HepG2 (cell line): ENCODE measurements at regions not wholly inside any gene's neighbourhood (a gene's known extent, or its start where the extent isn't known, plus 50 kb on each side); places are given as distances from the start of the nearest gene placed in this dataset.
A peak's percentile ranks its signal among the peaks of the same experiment; 100 is the strongest.

Experiments
- DBP ChIP-seq: sonication (generic); formaldehyde crosslinking; IDR thresholded peaks from 2 replicates; pipeline ENCODE4 v1.4.0; 2020; ENCODE audit warnings: missing genetic modification reagents; ENCODE audit errors: not compliant biosample characterization
- KDM1A ChIP-seq: IDR thresholded peaks from 2 replicates; pipeline ENCODE4 v1.6.1; 2016; ENCODE audit warnings: missing compliant biosample characterization
- NFRKB ChIP-seq: fragments of 450-650 bp; IDR thresholded peaks from 2 replicates; pipeline ENCODE4 v1.6.1; 2017
- ZNF225 ChIP-seq: sonication (generic); formaldehyde crosslinking; IDR thresholded peaks from 2 replicates; pipeline ENCODE4 v1.4.0; 2020; ENCODE audit warnings: mild to moderate bottlenecking, missing genetic modification reagents
- ZNF550 ChIP-seq: sonication (generic); formaldehyde crosslinking; IDR thresholded peaks from 2 replicates; pipeline ENCODE4 v1.4.0; 2020; ENCODE audit warnings: mild to moderate bottlenecking, missing genetic modification reagents, borderline replicate concordance
- ZNF781 ChIP-seq: sonication (generic); formaldehyde crosslinking; IDR thresholded peaks from 2 replicates; pipeline ENCODE4 v1.5.1; 2020; ENCODE audit warnings: borderline replicate concordance, mild to moderate bottlenecking, missing genetic modification reagents; ENCODE audit errors: not compliant biosample characterization
- TF ChIP-seq, protein P1 (sequence below): IDR thresholded peaks from 2 replicates; pipeline ENCODE4 v1.6.1; 2016; ENCODE audit warnings: low read depth, missing genetic modification reagents, missing compliant biosample characterization
- TF ChIP-seq, protein P2 (sequence below): sonication (generic); formaldehyde crosslinking; IDR thresholded peaks from 2 replicates; pipeline ENCODE4 v1.9.0; 2022; ENCODE audit warnings: low read depth, missing genetic modification reagents
- TF ChIP-seq, protein P3 (sequence below): sonication (generic); formaldehyde crosslinking; IDR thresholded peaks from 2 replicates; pipeline ENCODE4 v1.4.0; 2020; ENCODE audit warnings: missing genetic modification reagents
- TF ChIP-seq, protein P4 (sequence below): sonication (generic); formaldehyde crosslinking; IDR thresholded peaks from 2 replicates; pipeline ENCODE4 v1.8.0; 2022; ENCODE audit warnings: missing genetic modification reagents, mild to moderate bottlenecking, inconsistent platforms, borderline replicate concordance
- TF ChIP-seq, protein P5 (sequence below): sonication (generic); formaldehyde crosslinking; IDR thresholded peaks from 2 replicates; pipeline ENCODE4 v1.5.1; 2020; ENCODE audit warnings: mild to moderate bottlenecking, missing genetic modification reagents, borderline replicate concordance

- TF ChIP-seq, protein P1, sequence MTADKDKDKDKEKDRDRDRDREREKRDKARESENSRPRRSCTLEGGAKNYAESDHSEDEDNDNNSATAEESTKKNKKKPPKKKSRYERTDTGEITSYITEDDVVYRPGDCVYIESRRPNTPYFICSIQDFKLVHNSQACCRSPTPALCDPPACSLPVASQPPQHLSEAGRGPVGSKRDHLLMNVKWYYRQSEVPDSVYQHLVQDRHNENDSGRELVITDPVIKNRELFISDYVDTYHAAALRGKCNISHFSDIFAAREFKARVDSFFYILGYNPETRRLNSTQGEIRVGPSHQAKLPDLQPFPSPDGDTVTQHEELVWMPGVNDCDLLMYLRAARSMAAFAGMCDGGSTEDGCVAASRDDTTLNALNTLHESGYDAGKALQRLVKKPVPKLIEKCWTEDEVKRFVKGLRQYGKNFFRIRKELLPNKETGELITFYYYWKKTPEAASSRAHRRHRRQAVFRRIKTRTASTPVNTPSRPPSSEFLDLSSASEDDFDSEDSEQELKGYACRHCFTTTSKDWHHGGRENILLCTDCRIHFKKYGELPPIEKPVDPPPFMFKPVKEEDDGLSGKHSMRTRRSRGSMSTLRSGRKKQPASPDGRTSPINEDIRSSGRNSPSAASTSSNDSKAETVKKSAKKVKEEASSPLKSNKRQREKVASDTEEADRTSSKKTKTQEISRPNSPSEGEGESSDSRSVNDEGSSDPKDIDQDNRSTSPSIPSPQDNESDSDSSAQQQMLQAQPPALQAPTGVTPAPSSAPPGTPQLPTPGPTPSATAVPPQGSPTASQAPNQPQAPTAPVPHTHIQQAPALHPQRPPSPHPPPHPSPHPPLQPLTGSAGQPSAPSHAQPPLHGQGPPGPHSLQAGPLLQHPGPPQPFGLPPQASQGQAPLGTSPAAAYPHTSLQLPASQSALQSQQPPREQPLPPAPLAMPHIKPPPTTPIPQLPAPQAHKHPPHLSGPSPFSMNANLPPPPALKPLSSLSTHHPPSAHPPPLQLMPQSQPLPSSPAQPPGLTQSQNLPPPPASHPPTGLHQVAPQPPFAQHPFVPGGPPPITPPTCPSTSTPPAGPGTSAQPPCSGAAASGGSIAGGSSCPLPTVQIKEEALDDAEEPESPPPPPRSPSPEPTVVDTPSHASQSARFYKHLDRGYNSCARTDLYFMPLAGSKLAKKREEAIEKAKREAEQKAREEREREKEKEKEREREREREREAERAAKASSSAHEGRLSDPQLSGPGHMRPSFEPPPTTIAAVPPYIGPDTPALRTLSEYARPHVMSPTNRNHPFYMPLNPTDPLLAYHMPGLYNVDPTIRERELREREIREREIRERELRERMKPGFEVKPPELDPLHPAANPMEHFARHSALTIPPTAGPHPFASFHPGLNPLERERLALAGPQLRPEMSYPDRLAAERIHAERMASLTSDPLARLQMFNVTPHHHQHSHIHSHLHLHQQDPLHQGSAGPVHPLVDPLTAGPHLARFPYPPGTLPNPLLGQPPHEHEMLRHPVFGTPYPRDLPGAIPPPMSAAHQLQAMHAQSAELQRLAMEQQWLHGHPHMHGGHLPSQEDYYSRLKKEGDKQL (CRISPR knock-in tag) = no peak
- TF ChIP-seq ZNF225 (CRISPR knock-in tag) (no peak), DBP (CRISPR knock-in tag) (no peak), NFRKB (no peak), KDM1A (peak; percentile 100), ZNF781 (no peak), ZNF550 (CRISPR knock-in tag) (no peak)
- TF ChIP-seq, protein P2, sequence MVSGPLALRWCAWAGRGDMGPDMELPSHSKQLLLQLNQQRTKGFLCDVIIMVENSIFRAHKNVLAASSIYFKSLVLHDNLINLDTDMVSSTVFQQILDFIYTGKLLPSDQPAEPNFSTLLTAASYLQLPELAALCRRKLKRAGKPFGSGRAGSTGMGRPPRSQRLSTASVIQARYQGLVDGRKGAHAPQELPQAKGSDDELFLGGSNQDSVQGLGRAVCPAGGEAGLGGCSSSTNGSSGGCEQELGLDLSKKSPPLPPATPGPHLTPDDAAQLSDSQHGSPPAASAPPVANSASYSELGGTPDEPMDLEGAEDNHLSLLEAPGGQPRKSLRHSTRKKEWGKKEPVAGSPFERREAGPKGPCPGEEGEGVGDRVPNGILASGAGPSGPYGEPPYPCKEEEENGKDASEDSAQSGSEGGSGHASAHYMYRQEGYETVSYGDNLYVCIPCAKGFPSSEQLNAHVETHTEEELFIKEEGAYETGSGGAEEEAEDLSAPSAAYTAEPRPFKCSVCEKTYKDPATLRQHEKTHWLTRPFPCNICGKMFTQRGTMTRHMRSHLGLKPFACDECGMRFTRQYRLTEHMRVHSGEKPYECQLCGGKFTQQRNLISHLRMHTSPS (CRISPR knock-in tag) = peak; percentile 89
- TF ChIP-seq, protein P3, sequence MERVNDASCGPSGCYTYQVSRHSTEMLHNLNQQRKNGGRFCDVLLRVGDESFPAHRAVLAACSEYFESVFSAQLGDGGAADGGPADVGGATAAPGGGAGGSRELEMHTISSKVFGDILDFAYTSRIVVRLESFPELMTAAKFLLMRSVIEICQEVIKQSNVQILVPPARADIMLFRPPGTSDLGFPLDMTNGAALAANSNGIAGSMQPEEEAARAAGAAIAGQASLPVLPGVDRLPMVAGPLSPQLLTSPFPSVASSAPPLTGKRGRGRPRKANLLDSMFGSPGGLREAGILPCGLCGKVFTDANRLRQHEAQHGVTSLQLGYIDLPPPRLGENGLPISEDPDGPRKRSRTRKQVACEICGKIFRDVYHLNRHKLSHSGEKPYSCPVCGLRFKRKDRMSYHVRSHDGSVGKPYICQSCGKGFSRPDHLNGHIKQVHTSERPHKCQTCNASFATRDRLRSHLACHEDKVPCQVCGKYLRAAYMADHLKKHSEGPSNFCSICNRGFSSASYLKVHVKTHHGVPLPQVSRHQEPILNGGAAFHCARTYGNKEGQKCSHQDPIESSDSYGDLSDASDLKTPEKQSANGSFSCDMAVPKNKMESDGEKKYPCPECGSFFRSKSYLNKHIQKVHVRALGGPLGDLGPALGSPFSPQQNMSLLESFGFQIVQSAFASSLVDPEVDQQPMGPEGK (CRISPR knock-in tag) = 0 out of 2 replicates have a peak, but pooled peaks have one; percentile 37
- TF ChIP-seq, protein P4, sequence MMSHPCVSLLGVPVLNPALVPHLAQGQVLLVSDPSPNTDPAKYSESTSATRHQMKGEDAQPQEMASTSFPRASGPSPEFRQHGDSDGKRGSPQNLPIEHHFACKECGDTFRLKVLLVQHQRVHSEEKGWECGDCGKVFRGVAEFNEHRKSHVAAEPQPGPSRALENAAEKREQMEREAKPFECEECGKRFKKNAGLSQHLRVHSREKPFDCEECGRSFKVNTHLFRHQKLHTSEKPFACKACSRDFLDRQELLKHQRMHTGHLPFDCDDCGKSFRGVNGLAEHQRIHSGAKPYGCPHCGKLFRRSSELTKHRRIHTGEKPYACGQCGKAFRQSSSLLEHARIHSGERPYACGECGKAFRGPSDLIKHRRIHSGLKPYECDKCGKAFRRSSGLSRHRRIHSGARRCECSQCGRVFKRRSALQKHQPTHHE (CRISPR knock-in tag) = 0 out of 2 replicates have a peak, but pooled peaks have one; percentile 79
- TF ChIP-seq, protein P5, sequence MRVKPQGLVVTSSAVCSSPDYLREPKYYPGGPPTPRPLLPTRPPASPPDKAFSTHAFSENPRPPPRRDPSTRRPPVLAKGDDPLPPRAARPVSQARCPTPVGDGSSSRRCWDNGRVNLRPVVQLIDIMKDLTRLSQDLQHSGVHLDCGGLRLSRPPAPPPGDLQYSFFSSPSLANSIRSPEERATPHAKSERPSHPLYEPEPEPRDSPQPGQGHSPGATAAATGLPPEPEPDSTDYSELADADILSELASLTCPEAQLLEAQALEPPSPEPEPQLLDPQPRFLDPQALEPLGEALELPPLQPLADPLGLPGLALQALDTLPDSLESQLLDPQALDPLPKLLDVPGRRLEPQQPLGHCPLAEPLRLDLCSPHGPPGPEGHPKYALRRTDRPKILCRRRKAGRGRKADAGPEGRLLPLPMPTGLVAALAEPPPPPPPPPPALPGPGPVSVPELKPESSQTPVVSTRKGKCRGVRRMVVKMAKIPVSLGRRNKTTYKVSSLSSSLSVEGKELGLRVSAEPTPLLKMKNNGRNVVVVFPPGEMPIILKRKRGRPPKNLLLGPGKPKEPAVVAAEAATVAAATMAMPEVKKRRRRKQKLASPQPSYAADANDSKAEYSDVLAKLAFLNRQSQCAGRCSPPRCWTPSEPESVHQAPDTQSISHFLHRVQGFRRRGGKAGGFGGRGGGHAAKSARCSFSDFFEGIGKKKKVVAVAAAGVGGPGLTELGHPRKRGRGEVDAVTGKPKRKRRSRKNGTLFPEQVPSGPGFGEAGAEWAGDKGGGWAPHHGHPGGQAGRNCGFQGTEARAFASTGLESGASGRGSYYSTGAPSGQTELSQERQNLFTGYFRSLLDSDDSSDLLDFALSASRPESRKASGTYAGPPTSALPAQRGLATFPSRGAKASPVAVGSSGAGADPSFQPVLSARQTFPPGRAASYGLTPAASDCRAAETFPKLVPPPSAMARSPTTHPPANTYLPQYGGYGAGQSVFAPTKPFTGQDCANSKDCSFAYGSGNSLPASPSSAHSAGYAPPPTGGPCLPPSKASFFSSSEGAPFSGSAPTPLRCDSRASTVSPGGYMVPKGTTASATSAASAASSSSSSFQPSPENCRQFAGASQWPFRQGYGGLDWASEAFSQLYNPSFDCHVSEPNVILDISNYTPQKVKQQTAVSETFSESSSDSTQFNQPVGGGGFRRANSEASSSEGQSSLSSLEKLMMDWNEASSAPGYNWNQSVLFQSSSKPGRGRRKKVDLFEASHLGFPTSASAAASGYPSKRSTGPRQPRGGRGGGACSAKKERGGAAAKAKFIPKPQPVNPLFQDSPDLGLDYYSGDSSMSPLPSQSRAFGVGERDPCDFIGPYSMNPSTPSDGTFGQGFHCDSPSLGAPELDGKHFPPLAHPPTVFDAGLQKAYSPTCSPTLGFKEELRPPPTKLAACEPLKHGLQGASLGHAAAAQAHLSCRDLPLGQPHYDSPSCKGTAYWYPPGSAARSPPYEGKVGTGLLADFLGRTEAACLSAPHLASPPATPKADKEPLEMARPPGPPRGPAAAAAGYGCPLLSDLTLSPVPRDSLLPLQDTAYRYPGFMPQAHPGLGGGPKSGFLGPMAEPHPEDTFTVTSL (CRISPR knock-in tag) = peak; percentile 73; the same call in 1 of the 2 replicates
Measured at GRCh38 chr6:137810554-137811120, 56.4 kb upstream of the TNFAIP3 start (continued).
